ENCODE measurements at regions not wholly inside any gene's neighbourhood (a gene's known extent, or its start where the extent isn't known, plus 50 kb on each side); places are given as distances from the start of the nearest gene placed in this dataset.

- H2AFZ ChIP-seq (ENCODE audit: low read length), result no peak overlapping the region
- H3K4me1 ChIP-seq (ENCODE audit: control insufficient read depth in 2 of 2, insufficient read depth in 1 of 2, low read depth in 1 of 2, low read length in 2 of 2), result peaks cover 0 to 4% of the 10 kb centered on the region in 2 donors
- no peak overlapping the region for H2BK15ac ChIP-seq (ENCODE audit: low read length)
- H3K4ac ChIP-seq (ENCODE audit: low read length), result no peak overlapping the region
- H3K9ac ChIP-seq (ENCODE audit: low read depth, low read length, poor library complexity), result no peak overlapping the region
- no peak overlapping the region for H3K23ac ChIP-seq (ENCODE audit: low read depth, low read length, poor library complexity)
- H2BK120ac ChIP-seq (ENCODE audit: low read depth, low read length), result no peak overlapping the region
- H3K27ac ChIP-seq (replicated peaks; ENCODE audit: low read length), result no peak overlapping the region
- H2BK12ac ChIP-seq (ENCODE audit: low read length), result no peak overlapping the region
- no peak overlapping the region for H4K8ac ChIP-seq (ENCODE audit: low read depth, low read length)
- no peak overlapping the region for H3K14ac ChIP-seq (ENCODE audit: low read length)
- no peak for DNase-seq (ENCODE audit: low spot score)
- H4K91ac ChIP-seq (ENCODE audit: low read depth, low read length, poor library complexity), result no peak overlapping the region
- H3K18ac ChIP-seq (ENCODE audit: low read length), result no peak overlapping the region
- no peak overlapping the region for H2AK5ac ChIP-seq (ENCODE audit: low read depth, low read length)
- H2BK5ac ChIP-seq (ENCODE audit: low read length), result no peak overlapping the region
- peaks cover 0 to 2% of the 10 kb centered on the region in 2 donors for H3K9me3 ChIP-seq (replicated peaks in 1 of 2; ENCODE audit: control insufficient read depth in 2 of 2, insufficient read depth in 1 of 2, low read depth in 1 of 2, low read length in 2 of 2)
- H3K36me3 ChIP-seq (replicated peaks in 1 of 2; ENCODE audit: control insufficient read depth in 2 of 2, insufficient read depth in 2 of 2, low read length in 2 of 2), result no peaks in the 10 kb centered on the region
- H3K4me3 ChIP-seq (ENCODE audit: low read length in 2 of 2), result no peak overlapping the region
- no CpG with 5 or more reads among the region's 4 CpGs for WGBS, 2 donors (ENCODE audit: extremely low coverage in 2 of 2, insufficient read length in 2 of 2, insufficient replicate concordance in 1 of 2)
- H3K4me2 ChIP-seq (ENCODE audit: insufficient read depth, low read length, poor library complexity, severe bottlenecking), result no peak overlapping the region
- no peaks in the 10 kb centered on the region for H3K27me3 ChIP-seq (ENCODE audit: control insufficient read depth in 3 of 3, insufficient read depth in 3 of 3, low read depth in 1 of 3, low read length in 3 of 3)
- H3K79me1 ChIP-seq (ENCODE audit: low read depth, low read length), result no peaks in the 10 kb centered on the region
Measured at GRCh38 chr10:44830022-44830421, 81.1 kb upstream of the TMEM72 start.

DNA sequence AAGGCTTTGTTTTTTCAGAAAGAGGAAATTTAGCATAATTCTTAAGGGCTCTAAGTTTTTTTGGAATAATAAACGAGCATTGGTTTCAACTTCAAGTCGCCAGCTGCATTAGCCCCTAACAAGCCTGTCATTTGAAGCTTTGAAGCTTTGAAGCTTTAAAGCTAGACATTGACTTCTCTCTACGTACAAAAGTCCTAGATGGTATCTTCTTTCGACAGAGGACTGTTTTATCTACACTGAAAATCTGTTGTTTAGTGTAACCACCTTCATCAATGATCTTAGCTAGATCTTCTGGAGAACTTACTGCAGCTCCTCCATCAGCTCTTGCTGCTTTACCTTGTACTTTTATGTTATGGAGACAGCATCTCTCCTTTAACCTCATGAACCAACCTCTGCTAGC lies 79.6 kb upstream of the TMEM72 start:
- Histone ChIP-seq H4K8ac (ENCODE audit: low read depth, low read length) (no peak overlapping the region), H3K4ac (ENCODE audit: low read length) (no peak overlapping the region), H2AK5ac (ENCODE audit: low read depth, low read length) (no peak overlapping the region), H3K14ac (ENCODE audit: low read length) (no peak overlapping the region), H3K9me3 (replicated peaks in 1 of 2; ENCODE audit: control insufficient read depth in 2 of 2, insufficient read depth in 1 of 2, low read depth in 1 of 2, low read length in 2 of 2) (peaks cover 0 to 2% of the 10 kb centered on the region in 2 donors), H3K4me3 (ENCODE audit: low read length in 2 of 2) (no peak overlapping the region), H3K27ac (replicated peaks; ENCODE audit: low read length) (no peak overlapping the region), H2AFZ (ENCODE audit: low read length) (no peak overlapping the region), H4K91ac (ENCODE audit: low read depth, low read length, poor library complexity) (no peak overlapping the region), H3K4me1 (ENCODE audit: control insufficient read depth in 2 of 2, insufficient read depth in 1 of 2, low read depth in 1 of 2, low read length in 2 of 2) (peaks cover 0 to 4% of the 10 kb centered on the region in 2 donors), H2BK12ac (ENCODE audit: low read length) (no peak overlapping the region), H3K9ac (ENCODE audit: low read depth, low read length, poor library complexity) (no peak overlapping the region), H3K27me3 (ENCODE audit: control insufficient read depth in 3 of 3, insufficient read depth in 3 of 3, low read depth in 1 of 3, low read length in 3 of 3) (no peaks in the 10 kb centered on the region), H3K18ac (ENCODE audit: low read length) (no peak overlapping the region), H3K79me1 (ENCODE audit: low read depth, low read length) (no peaks in the 10 kb centered on the region), H3K23ac (ENCODE audit: low read depth, low read length, poor library complexity) (no peak overlapping the region), H2BK15ac (ENCODE audit: low read length) (no peak overlapping the region), H2BK5ac (ENCODE audit: low read length) (no peak overlapping the region), H3K36me3 (replicated peaks in 1 of 2; ENCODE audit: control insufficient read depth in 2 of 2, insufficient read depth in 2 of 2, low read length in 2 of 2) (no peaks in the 10 kb centered on the region), H3K4me2 (ENCODE audit: insufficient read depth, low read length, poor library complexity, severe bottlenecking) (no peak overlapping the region), H2BK120ac (ENCODE audit: low read depth, low read length) (no peak overlapping the region)
- DNase-seq (ENCODE audit: low spot score), result no peak
- WGBS, 2 donors (ENCODE audit: extremely low coverage in 2 of 2, insufficient read length in 2 of 2, insufficient replicate concordance in 1 of 2), result no CpG with 5 or more reads among the region's 4 CpGs

DNA sequence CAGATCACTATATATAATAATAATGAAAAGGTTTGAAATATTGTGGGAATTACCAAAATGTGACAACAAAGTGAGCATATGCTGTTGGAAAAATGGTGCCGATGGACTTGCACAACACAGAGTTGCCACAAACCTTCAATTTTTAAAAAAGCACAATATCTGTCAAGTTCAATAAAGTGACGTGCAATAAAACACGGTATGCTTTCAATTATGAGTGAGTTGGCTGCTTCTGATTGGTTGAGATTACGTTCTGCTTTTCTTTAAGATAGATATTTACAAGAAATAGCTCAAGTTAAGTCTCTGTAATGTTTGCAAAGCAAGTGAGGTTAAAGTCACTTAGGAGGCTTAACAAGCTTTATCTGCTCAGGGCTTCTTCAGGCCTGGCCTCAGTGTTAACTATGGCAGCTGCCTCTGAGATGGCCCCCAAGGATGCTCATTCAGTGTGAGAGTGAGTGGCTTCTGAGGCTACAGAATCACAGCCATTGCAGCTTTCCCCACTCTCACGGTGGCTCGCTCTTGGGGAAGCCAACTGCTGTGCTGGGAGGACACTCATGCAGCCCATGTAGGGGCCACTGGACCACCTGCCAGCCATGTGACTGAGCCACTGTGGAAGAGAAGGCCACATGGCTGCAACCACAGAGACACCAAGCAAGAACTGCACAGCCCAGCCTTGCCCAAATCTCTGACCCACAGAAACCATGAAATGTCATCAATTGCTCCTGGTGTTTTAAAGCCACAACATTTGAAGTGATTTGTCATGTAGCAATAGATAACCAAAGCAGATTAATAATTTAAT lies 78.3 kb upstream of the TMEM72 start:
- no peak overlapping the region for H3K14ac ChIP-seq (ENCODE audit: low read length)
- no peak overlapping the region for H2AK5ac ChIP-seq (ENCODE audit: low read depth, low read length)
- H3K4ac ChIP-seq (ENCODE audit: low read length), result no peak overlapping the region
- H3K27ac ChIP-seq (replicated peaks; ENCODE audit: low read length), result no peak overlapping the region
- H4K8ac ChIP-seq (ENCODE audit: low read depth, low read length), result no peak overlapping the region
- H4K91ac ChIP-seq (ENCODE audit: low read depth, low read length, poor library complexity), result no peak overlapping the region
- H3K4me1 ChIP-seq (ENCODE audit: control insufficient read depth in 2 of 2, insufficient read depth in 1 of 2, low read depth in 1 of 2, low read length in 2 of 2), result peaks cover 0 to 4% of the 10 kb centered on the region in 2 donors
- H2BK5ac ChIP-seq (ENCODE audit: low read length), result no peak overlapping the region
- peaks cover 0 to 2% of the 10 kb centered on the region in 2 donors for H3K9me3 ChIP-seq (replicated peaks in 1 of 2; ENCODE audit: control insufficient read depth in 2 of 2, insufficient read depth in 1 of 2, low read depth in 1 of 2, low read length in 2 of 2)
- no peak overlapping the region for H3K23ac ChIP-seq (ENCODE audit: low read depth, low read length, poor library complexity)
- no peaks in the 10 kb centered on the region for H3K27me3 ChIP-seq (ENCODE audit: control insufficient read depth in 3 of 3, insufficient read depth in 3 of 3, low read depth in 1 of 3, low read length in 3 of 3)
- no peak overlapping the region for H2BK12ac ChIP-seq (ENCODE audit: low read length)
- no peak overlapping the region for H3K4me3 ChIP-seq (ENCODE audit: low read length in 2 of 2)
- no CpG with 5 or more reads among the region's 6 CpGs for WGBS, 2 donors (ENCODE audit: extremely low coverage in 2 of 2, insufficient read length in 2 of 2, insufficient replicate concordance in 1 of 2)
- no peak for DNase-seq (ENCODE audit: low spot score)
- H2AFZ ChIP-seq (ENCODE audit: low read length), result no peak overlapping the region
- no peak overlapping the region for H3K4me2 ChIP-seq (ENCODE audit: insufficient read depth, low read length, poor library complexity, severe bottlenecking)
- H2BK15ac ChIP-seq (ENCODE audit: low read length), result no peak overlapping the region
- H2BK120ac ChIP-seq (ENCODE audit: low read depth, low read length), result no peak overlapping the region
- no peak overlapping the region for H3K18ac ChIP-seq (ENCODE audit: low read length)
- no peak overlapping the region for H3K9ac ChIP-seq (ENCODE audit: low read depth, low read length, poor library complexity)
- no peaks in the 10 kb centered on the region for H3K36me3 ChIP-seq (replicated peaks in 1 of 2; ENCODE audit: control insufficient read depth in 2 of 2, insufficient read depth in 2 of 2, low read length in 2 of 2)
- no peaks in the 10 kb centered on the region for H3K79me1 ChIP-seq (ENCODE audit: low read depth, low read length)

GRCh38 chr10:44834131-44834530 lies 77.0 kb upstream of the TMEM72 start:
- Histone ChIP-seq H3K18ac (ENCODE audit: low read length) (peak overlapping the region; percentile 24), H3K36me3 (replicated peaks in 1 of 2; ENCODE audit: control insufficient read depth in 2 of 2, insufficient read depth in 2 of 2, low read length in 2 of 2) (no peaks in the 10 kb centered on the region), H2BK5ac (ENCODE audit: low read length) (no peak overlapping the region), H2BK120ac (ENCODE audit: low read depth, low read length) (no peak overlapping the region), H2AFZ (ENCODE audit: low read length) (no peak overlapping the region), H4K8ac (ENCODE audit: low read depth, low read length) (no peak overlapping the region), H3K4me3 (ENCODE audit: low read length in 2 of 2) (no peak overlapping the region), H3K14ac (ENCODE audit: low read length) (peak overlapping the region; percentile 6), H3K23ac (ENCODE audit: low read depth, low read length, poor library complexity) (no peak overlapping the region), H2BK15ac (ENCODE audit: low read length) (no peak overlapping the region), H3K9ac (ENCODE audit: low read depth, low read length, poor library complexity) (no peak overlapping the region), H3K9me3 (replicated peaks in 1 of 2; ENCODE audit: control insufficient read depth in 2 of 2, insufficient read depth in 1 of 2, low read depth in 1 of 2, low read length in 2 of 2) (peaks cover 0 to 2% of the 10 kb centered on the region in 2 donors), H2BK12ac (ENCODE audit: low read length) (no peak overlapping the region), H3K27ac (replicated peaks; ENCODE audit: low read length) (no peak overlapping the region), H4K91ac (ENCODE audit: low read depth, low read length, poor library complexity) (no peak overlapping the region), H3K4ac (ENCODE audit: low read length) (peak overlapping the region; percentile 27), H3K27me3 (ENCODE audit: control insufficient read depth in 3 of 3, insufficient read depth in 3 of 3, low read depth in 1 of 3, low read length in 3 of 3) (no peaks in the 10 kb centered on the region), H3K4me2 (ENCODE audit: insufficient read depth, low read length, poor library complexity, severe bottlenecking) (no peak overlapping the region), H3K4me1 (ENCODE audit: control insufficient read depth in 2 of 2, insufficient read depth in 1 of 2, low read depth in 1 of 2, low read length in 2 of 2) (peaks cover 0 to 4% of the 10 kb centered on the region in 2 donors), H3K79me1 (ENCODE audit: low read depth, low read length) (no peaks in the 10 kb centered on the region), H2AK5ac (ENCODE audit: low read depth, low read length) (no peak overlapping the region)
- no peak for DNase-seq (ENCODE audit: low spot score)
- no CpG with 5 or more reads among the region's 4 CpGs for WGBS, 2 donors (ENCODE audit: extremely low coverage in 2 of 2, insufficient read length in 2 of 2, insufficient replicate concordance in 1 of 2)

All from neuronal stem cell (in vitro differentiated cells).